IPS-NIHi11 (cell line): ENCODE measurements at regions not wholly inside any gene's neighbourhood (a gene's known extent, or its start where the extent isn't known, plus 50 kb on each side); places are given as distances from the start of the nearest gene placed in this dataset.
A peak's percentile ranks its signal among the peaks of the same experiment; 100 is the strongest.
"Not testable (repeated sequence)": the region's sequence is repeated elsewhere in the genome, so short reads cannot be mapped to it uniquely, and the experiment has no call there.

Experiments used
- DNase-seq: peaks from one replicate; pipeline ENCODE4 v3.0.0; 2012; ENCODE audit warnings: mixed read lengths, low spot score

DNA sequence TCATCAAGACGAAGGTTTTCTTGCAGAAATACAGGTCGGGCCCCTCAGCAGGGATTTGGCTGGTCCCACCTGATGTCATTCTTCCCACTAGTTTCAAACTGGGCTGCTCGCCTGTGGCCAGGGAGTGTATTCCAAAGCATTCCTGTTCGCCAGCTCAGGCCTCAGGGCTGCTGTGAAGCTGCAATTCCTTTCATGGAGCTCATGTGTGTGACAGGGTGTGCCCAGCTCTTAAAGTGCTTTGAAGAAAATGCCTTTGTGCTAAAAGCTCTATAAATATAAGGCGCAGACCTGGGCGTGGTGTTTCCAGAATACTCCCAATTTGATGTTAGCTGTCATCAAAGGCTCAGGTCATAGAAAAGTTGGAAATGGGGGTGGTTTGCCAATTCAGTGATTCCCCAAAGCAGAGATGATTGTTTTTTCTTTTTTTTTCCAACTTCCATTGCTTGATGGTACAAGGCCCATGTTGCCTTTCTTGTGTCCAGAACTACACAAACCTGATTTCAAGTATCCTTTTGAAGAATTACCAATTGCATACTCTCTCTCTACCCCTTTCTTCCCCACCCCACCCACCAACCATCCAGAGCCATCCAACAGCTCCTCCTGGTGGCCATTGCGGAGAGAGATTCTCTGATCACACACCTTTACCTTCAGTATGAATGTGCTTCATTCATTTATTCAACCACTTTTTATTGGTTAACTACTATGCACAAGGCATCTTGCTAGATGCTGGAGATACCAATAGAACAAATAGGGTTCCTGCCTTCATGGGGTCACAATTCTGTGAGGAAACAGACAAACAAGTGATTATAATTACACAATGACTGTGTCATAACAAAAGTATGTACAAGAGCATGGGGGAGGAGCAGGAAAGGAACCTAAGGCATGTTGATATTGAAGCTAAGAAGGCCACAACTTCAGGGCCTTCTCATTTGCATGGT lies 297.3 kb upstream of the LYZL1 start:
- DNase-seq, result peak; percentile 69

DNA sequence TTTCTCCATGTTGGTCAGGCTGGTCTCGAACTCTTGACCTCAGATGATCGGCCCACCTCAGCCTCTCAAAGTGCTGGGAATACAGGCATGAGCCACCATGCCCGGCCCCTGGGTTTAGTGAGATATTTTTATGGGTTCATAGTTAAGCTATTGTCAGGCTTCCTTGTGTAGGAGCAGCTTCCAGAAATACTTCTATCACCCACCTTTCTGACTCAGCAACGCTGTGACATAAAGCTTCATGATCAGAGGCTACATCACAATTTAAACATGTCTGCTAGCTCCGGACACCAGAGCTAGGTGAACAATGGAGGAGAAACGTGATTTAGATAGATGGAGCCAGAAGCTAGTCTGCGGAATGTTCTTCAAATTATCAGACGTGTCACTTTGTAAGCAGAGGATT lies 295.8 kb upstream of the LYZL1 start:
- no peak for DNase-seq

DNA sequence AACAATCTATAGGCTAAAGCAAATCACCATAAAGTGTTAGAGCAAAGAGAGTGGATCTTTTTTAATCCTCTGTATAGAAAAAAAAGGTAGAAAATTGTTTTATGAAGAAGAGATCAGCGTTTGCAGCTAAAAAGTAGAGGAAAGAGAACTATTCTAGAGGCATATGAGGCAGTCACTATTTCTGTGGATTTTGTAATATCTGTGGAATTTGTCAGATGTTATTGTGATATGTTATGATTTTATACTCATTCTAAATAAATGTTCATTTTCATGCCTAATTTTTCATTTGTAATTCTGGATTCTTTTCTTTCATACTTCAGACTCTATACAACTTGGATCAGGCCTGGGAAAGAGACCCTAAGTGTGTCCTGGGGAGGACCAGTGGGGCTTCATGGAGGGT lies 295.0 kb upstream of the LYZL1 start:
- no peak for DNase-seq

DNA sequence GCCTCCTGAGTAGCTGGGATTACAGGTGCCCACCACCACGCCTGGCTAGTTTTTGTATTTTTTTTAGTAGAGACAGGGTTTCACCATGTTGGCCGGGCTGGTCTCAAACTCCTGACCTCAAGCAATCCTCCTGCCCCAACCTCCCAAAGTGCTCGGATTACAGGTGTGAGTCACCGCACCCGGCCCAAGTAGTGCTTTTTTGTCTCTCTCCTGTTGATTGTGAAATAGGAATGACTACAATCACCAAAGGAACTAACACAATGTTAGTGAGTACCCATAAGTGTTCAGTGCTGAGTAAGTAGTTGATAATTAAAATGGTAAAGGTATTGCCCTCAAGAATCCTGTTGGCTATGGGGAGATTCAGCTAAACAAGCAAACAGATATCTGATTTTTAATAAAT lies 294.1 kb upstream of the LYZL1 start:
- not testable (repeated sequence) for DNase-seq

DNA sequence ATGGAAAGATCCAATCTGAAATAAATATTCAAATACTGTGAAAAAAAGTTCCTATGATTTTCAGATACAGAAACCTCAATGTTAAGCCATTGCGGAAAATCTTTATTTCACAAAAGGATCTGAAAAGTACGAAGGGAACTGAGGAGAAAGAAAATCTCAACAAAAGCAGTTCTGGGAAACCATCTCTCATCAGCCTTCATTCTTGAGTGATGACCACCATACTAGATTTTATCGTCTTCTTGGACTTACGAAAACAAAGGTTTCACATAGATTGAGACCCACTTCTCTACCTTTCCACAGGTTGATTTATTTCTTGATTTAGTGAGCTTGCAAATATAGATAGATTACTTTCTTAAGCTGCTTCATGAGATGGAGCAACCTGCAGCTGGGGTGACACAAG lies 293.4 kb upstream of the LYZL1 start:
- no peak for DNase-seq

DNA sequence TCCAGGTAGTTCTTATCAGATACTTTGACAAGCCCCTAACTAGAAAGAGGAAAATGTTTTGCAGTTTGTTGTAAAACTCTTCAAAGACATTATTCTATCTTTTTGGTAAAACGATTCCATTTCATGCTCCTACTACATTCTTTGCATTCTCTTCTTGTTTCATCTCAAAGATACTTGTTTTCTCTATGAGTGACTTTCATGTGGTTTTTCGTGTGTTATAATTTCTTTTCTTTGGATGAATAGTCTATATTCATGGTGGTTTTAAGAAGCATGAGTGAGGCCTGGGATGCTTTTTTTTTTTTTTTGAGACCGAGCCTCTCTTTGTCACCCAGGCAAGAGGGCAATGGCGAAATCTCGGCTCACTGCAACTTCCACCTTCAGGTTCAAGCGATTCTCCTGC lies 292.5 kb upstream of the LYZL1 start:
- DNase-seq, result no peak

DNA sequence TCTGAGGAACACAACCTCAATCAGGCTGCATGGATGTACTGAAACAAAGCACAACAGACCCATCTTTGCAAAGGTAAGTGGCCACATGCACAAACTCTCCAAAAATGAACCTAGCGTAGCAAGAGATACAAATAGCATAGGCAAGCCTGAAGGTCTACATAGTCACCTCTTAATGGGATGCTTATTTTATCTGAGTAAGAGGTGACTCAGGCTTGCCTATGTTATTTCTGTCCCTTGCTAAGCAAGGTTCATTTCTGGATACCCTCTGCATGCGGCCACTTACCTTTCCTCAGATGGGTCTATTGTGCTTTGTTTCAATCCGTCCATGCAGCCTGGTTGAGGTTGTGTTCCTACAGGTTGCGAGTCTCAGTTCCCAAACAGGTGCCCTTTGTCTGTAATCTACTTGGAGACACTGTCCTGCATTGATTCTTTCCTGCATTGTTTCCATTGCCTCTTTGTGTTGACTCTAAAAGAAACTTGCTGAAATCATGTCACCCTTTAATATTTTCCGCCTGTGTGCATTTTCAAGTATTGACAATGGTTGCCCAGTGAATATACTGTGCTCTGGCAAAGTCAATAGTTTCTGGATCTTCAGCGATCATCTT lies 291.8 kb upstream of the LYZL1 start:
- DNase-seq, result no peak

DNA sequence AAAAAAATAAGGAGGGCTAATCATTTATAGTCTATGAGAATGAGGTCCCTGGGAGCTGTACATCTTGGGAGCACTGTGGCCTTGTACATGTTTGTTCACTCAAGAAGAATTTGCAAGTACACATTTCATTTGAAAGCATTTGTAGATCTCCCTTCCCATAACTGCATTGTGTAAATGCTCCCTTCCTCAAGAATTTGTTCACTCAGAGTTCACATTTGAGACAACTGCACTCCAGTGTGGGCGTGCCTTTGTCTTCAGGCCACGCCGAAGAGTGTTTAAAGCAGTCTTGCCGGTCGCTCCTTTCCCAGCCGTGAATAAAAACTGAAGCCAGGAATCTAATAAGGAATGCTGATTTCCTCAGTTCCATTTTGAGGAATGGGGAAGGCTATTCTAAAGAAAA lies 291.1 kb upstream of the LYZL1 start:
- no peak for DNase-seq

DNA sequence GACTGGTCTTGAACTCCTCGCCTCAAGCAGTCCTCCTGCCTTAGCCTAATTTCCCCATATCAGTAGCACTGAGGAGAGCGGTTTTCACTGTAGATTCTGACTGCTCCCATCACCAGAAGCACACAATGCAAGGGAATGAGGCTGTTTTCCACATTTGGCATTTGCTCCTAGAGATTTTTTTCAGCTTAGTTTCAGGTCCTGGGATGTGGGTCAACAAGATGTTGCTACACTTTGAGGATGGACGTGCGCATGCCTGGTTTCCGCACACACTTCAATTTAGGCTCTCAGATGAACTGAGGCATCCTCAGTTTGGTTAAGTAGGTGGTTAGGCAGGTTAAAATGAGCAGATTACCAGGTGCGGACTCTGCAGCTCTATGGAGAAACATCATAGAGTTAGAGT lies 287.1 kb upstream of the LYZL1 start:
- DNase-seq, result no peak

DNA sequence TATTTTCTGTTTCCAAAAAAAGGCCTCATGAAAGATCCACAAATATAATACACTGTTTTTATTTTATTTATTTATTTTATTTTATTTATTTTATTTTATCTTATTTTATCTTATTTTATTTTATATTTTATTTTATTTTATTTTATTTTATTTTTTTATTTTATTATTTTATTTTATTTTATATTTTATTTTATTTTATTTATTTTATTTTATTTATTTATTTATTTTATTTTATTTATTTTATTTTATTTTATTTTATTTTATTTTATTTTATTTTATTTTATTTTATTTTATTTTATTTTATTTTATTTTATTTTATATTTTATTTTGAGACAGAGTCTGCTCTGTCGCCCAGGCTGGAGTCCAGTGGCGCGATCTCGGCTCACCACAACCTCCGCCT lies 285.9 kb upstream of the LYZL1 start:
- not testable (repeated sequence) for DNase-seq

DNA sequence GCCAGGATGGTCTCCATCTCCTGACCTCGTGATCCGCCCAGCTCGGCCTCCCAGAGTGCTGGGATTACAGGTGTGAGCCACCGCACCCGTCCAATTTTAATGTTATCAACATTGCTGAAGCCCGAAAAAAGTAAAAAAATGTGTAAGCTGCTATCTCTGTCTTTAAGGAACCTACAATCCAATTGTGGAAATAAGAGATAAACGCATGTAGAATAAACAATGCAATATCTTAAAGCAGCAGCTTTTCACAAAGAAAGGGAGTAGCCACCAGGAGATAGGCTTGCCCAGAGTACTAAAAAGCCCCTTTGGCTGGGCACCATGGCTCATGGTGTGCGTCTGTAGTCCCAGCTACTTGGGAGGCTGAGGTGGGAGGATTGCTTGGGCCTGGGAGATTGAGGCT lies 282.9 kb upstream of the LYZL1 start:
- no peak for DNase-seq

DNA sequence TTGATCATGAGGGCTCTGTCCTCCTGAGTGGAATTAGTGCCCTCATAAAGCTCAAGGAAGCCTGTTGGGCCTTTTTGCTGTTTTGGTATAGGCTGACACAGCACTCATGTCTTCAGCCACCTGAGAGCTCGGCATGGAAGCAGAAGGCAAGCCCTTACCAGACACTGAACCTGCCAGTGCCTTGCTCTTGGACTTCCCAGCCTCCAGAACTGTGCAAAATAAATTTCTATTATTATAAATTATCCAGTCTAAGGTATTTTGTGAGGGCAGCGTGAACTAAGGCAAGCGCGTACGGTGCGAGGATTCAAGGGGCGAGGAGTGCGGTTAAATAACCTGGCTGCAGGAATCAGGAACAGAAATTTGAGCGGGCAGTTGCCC lies 281.5 kb upstream of the LYZL1 start:
- no peak for DNase-seq

DNA sequence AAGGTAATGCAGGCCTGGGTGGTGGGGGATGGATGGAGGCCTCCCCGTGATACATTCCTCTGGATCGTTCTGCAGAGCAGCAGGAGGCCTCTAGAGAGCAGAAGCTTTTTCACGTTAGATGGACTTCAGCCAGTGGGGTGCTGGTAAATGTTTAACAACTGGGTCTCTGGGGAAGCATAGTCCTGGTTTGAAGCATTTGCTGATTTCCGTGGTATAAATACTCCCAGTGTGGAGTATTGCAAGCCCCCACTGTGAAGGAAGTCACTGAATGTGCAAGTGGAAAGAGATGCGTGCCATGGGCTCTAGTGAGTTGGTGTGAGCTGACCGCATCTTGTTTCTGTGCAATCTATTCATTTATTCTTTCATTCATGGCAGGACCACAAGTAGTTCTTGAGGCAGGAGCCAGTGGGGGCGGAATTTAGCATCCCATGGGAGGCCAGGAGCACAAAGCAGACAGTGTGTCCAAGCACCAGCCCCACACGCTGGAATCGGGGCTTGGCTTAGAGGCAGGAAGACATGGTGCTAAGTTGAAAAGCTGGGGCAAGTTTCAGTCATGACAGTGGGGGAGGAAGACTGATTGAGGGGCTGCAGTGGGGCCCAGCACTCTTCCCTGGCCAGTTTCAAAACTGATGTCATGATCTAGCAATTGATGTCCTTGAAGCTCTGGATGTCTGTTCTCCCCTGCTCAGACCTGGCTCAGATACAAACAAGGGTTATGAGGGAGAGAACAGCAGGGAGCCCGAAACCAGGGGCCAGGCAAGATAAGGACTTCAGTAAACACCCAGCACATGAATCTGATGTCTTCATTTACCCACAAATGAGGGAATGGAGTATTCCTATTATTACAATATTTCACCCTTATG lies 280.9 kb upstream of the LYZL1 start:
- DNase-seq, result no peak

DNA sequence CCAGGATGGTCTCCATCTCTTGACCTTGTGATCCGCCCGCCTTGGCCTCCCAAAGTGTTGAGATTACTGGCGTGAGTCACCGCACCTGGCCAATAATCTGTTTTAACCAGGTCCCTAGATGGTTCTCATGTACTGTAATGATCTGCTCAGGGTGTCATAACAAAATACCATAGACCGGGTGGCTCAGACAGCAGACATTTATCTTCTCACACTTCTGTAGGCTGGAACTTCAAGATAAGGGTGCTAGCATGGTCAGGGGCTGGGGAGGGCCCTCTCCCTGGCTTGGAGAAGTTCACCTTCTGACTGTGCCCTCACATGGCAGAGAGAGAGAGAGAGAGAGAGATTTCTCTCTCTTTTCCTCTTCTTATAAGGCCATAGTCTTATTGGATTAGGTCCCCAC lies 279.4 kb upstream of the LYZL1 start:
- no peak for DNase-seq

DNA sequence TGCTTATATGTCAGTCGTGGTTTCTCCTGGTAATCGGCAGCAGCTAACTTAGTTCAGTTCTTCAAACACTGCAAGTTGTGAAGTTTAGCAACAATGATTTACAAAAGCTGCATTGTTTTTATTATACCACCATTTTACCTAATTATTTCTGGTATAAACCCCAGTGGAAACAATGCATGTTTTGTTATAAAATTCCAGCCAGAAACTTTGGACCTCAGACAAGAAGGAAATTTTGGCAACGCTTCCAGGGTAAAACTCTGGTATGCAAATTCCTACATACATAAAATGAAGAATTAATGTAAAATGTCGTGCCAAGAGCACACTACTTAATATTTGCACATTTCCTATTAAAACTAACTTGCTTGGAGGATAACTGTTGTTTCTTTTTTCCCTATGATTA lies 277.4 kb upstream of the LYZL1 start:
- no peak for DNase-seq

DNA sequence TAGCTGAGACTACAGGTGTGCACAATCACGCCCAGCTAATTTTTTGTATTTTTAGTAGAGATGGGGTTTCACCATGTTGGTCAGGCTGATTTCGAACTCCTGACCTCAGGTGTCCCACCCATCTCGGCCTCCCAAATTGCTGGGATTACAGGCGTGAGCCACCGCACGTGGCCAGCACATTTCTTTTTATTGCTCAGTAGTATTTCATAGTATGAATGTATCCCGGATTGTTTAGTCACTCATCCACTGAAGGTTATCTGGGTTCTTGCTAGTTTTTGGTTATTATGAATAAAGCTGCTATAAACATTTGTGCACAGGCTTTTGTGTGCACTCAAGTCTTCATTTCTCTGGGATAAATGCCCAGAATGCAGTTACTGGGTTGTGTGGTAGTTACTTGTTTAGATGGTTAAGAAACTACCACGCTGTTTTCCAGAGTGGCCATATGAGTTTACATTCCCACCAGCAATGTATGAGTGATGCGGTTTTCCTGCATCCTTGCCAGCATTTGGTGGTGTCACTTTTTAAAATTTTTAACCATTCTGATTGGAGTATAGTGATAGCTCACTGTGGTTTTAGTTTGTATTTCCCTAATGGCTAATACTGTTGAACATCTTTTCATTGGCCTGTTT lies 275.8 kb upstream of the LYZL1 start:
- no peak for DNase-seq

DNA sequence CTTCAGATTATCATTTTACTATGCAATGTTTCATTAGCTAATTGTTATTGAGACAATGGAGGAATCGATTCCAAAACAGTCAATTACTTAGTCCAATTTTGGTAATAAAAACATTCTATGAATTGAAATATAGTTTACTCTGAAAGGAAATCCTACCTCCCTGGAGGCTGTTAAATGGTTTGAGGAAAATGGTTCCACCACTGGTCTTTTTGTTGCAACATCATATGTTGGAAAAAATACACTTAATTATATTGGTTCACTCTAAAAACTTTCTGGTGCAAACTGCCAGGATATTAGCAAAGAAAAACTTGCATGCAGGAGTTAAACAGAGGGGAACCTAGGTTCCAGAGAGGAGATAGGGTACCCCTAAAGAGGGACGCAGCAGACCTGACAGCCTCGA lies 267.3 kb upstream of the LYZL1 start:
- no peak for DNase-seq

DNA sequence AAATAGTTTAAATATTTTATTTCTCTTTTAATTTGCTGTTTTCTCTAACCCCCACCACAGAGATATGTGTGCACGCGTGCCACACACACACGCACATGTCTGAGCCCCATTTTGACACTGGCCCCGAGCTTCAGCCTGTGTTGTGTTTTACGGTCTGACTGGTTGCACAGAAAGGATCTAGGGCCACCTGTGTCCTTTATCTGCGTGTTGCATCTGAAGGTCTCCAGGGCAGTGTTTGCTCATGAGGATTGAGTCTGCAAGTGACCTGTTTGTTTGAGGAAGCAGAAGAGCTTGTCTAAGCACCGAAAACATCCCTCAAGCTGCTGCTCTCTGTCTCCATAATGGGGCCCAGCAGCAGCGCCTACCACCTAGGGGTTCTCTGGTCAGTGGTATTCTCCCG lies 266.4 kb upstream of the LYZL1 start:
- DNase-seq, result no peak

DNA sequence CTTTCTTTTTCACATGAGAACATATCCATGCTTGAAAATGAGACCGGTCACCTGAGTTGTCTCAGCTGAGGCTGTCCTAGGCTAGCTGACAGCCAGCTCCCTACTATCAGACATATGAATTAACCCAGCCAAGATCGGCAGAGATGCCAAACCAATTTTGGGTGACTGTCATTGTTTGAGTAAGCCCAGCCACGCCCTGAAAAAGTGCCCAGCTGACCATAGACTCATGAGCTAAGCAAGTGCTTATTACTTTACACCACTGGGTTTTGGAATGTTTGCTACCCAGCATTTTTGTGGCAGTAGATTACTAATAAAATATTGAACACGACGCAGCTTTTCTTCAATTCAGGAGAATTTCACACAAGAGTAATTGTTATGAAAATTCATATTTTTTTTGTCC lies 265.2 kb upstream of the LYZL1 start:
- no peak for DNase-seq

DNA sequence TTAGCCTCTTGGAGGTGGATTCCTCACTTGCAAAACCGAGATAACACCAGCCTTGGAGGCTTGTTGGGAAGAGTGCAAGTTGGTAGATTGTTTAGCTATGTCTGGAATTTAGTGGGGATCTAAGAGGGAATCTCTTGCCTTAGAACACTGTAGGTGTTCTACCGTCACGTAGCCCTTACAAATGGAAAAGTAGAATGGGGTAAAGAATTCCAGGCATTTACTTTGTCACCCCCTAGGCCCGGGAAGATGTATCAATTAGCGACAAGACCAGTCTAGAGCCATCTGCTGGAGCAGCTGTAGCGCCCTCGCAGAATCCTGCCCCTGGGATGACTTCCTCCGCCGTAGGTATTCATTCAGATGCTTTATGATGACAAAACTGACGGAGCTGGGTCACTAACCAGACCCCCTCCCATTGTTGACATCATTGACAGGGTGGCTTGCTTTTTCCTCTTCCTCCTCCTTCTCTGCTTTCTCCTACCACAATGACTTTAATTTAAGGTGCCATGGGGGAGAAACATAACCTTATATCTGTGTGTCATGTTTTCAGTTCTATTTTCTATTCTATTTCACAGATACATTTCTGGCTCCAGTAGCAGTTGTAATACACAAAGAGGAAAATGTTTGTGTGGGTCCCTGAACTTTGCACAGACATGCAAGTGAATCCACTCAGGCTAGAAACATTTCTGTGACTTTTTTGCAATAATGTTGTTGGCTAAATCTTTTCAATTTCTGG lies 262.6 kb upstream of the LYZL1 start:
- DNase-seq, result peak; percentile 40

DNA sequence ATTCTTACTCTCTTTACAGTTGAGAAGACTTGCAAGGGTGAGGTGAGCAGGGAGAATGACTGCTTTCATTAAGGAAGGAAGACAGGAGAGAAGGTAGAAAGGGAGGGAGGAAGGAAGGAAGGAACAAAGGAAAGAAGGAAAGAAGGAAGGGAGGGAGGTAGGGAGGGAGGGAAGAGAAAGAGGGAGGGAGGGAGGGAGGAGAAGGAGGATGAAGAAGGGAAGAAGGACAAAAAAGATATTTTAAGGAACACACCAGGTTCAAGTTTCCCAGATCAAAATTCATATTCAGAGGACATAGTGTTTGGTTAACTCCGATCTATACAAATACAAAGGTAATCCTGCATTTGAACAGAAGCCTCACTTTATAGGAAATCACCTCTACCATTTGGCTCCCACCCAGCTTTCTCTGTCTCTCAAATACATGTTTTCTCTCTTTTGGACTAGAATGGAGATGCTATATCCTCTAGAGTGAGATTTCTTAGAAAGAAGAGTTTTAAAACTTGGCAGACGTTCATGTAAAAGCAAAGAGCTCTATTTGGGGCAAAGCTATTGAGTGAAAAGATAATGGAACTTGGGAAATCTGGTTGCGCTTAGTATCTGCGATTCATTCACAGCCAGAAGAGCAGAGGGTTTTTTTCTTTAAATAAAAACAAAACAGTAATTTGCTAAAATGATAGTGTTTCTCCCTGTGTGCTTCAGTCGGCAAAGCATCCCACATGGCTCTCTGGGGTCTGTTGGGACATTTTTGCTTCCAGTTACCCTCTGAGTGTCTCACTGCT lies 261.9 kb upstream of the LYZL1 start:
- DNase-seq, result no peak
